Fibroblast of villous mesenchyme (primary cell): ENCODE measurements at regions not wholly inside any gene's neighbourhood (a gene's known extent, or its start where the extent isn't known, plus 50 kb on each side); places are given as distances from the start of the nearest gene placed in this dataset.
A peak's percentile ranks its signal among the peaks of the same experiment; 100 is the strongest.
"Not testable (repeated sequence)": the region's sequence is repeated elsewhere in the genome, so short reads cannot be mapped to it uniquely, and the experiment has no call there.

Experiments
- DNase-seq: peaks from one replicate; pipeline ENCODE4 v3.0.0-alpha.2; 2010; ENCODE audit warnings: low read depth
- H3K4me3 ChIP-seq: 2 replicates; pipeline ENCODE4 v1.5.1; 2011; ENCODE audit warnings: low read depth, mild to moderate bottlenecking, low read length
- CTCF ChIP-seq: IDR thresholded peaks from 2 replicates; pipeline ENCODE4 v1.5.1; 2012; ENCODE audit warnings: low read depth, mild to moderate bottlenecking, low read length; ENCODE audit not compliant: insufficient read depth

- no peak for TF ChIP-seq CTCF
- no peak overlapping the region for H3K4me3 ChIP-seq
- peak; percentile 3 for DNase-seq
Measured at GRCh38 chr18:25533218-25533617, 181.3 kb upstream of the ZNF521 start.

- no peak overlapping the region for H3K4me3 ChIP-seq
- DNase-seq = no peak
- no peak for TF ChIP-seq CTCF
Measured at GRCh38 chr18:25531207-25531606, 179.2 kb upstream of the ZNF521 start.

- DNase-seq, H3K4me3 ChIP-seq: not testable (repeated sequence)
Measured at GRCh38 chr18:25525789-25526188, 173.8 kb upstream of the ZNF521 start.

GRCh38 chr18:25518716-25519053 is 166.7 kb upstream of the ZNF521 start:
- DNase-seq = no peak
- no peak for TF ChIP-seq CTCF
- H3K4me3 ChIP-seq = no peak overlapping the region

- DNase-seq = no peak
- TF ChIP-seq CTCF = no peak
- H3K4me3 ChIP-seq = no peak overlapping the region
Measured at GRCh38 chr18:25517881-25518715, 166.1 kb upstream of the ZNF521 start.

- no peak overlapping the region for H3K4me3 ChIP-seq
- DNase-seq = no peak
- no peak for TF ChIP-seq CTCF
Measured at GRCh38 chr18:25516747-25517498, 165.0 kb upstream of the ZNF521 start.

- no peak overlapping the region for H3K4me3 ChIP-seq
- TF ChIP-seq CTCF = no peak
- DNase-seq = no peak
Measured at GRCh38 chr18:25516121-25516520, 164.2 kb upstream of the ZNF521 start.
